GM19240 (cell line): ENCODE measurements at regions not wholly inside any gene's neighbourhood (a gene's known extent, or its start where the extent isn't known, plus 50 kb on each side); places are given as distances from the start of the nearest gene placed in this dataset.

Experiments used
- DNase-seq: peaks from one replicate; pipeline ENCODE4 v3.0.0; 2011; ENCODE audit warnings: low spot score; ENCODE audit not compliant: insufficient read length

GRCh38 chr20:4095639-4096038 is 53.0 kb upstream of the SMOX start:
- no peak for DNase-seq

GRCh38 chr20:4091490-4092479 is 56.8 kb upstream of the SMOX start:
- peak; percentile 57 for DNase-seq

- no peak for DNase-seq
Observed at GRCh38 chr20:4090756-4091489, 57.7 kb upstream of the SMOX start.

GRCh38 chr20:4089756-4090487 is 58.7 kb upstream of the SMOX start:
- no peak for DNase-seq

- no peak for DNase-seq
Observed at GRCh38 chr20:4088766-4089165, 59.9 kb upstream of the SMOX start.

GRCh38 chr20:4087923-4088322 is 60.7 kb upstream of the SMOX start:
- no peak for DNase-seq

- DNase-seq = no peak
Observed at GRCh38 chr20:4086771-4087687, 61.6 kb upstream of the SMOX start.

- no peak for DNase-seq
Observed at GRCh38 chr20:4084721-4085120, 63.9 kb upstream of the SMOX start.

- no peak for DNase-seq
Observed at GRCh38 chr20:4084096-4084495, 64.5 kb upstream of the SMOX start.

- no peak for DNase-seq
Observed at GRCh38 chr20:4083098-4083865, 65.3 kb upstream of the SMOX start.

- DNase-seq = peak; percentile 10
Observed at GRCh38 chr20:4082406-4083097, 66.1 kb upstream of the SMOX start.

- no peak for DNase-seq
Observed at GRCh38 chr20:4081421-4081820, 66.1 kb upstream of the RNF24 start.

- no peak for DNase-seq
Observed at GRCh38 chr20:4076671-4077070, 61.3 kb upstream of the RNF24 start.

- DNase-seq = no peak
Observed at GRCh38 chr20:4076033-4076432, 60.7 kb upstream of the RNF24 start.

- DNase-seq = no peak
Observed at GRCh38 chr20:4074877-4075455, 59.6 kb upstream of the RNF24 start.

- DNase-seq = no peak
Observed at GRCh38 chr20:4073852-4074741, 58.7 kb upstream of the RNF24 start.

GRCh38 chr20:4071178-4071693 is 55.9 kb upstream of the RNF24 start:
- DNase-seq = no peak
